MM.1S (cell line): ENCODE measurements at regions not wholly inside any gene's neighbourhood (a gene's known extent, or its start where the extent isn't known, plus 50 kb on each side); places are given as distances from the start of the nearest gene placed in this dataset.

Experiments used
- DNase-seq: peaks from one replicate; pipeline ENCODE4 v3.0.0-alpha.2; 2015
- H2AFZ ChIP-seq: fragments of 300-600 bp; sonication (generic); 2 replicates; pipeline ENCODE4 v1.6.0; 2016; ENCODE audit warnings: antibody characterized with exemption, low read length
- H3F3A ChIP-seq: fragments of 300-600 bp; sonication (generic); 2 replicates; pipeline ENCODE4 v1.6.1; 2016; ENCODE audit warnings: mild to moderate bottlenecking, antibody characterized with exemption, low read length, moderate library complexity, mixed read lengths; ENCODE audit not compliant: insufficient read depth
- H3K27ac ChIP-seq: fragments of 300-600 bp; sonication (generic); 2 replicates; pipeline ENCODE4 v1.5.1; 2016; ENCODE audit warnings: mild to moderate bottlenecking, low read length
- H3K27me3 ChIP-seq: fragments of 300-600 bp; sonication (generic); replicated peaks from 2 replicates; pipeline ENCODE4 v1.6.0; 2016; ENCODE audit warnings: low read length; ENCODE audit not compliant: insufficient read depth
- H3K36me3 ChIP-seq: fragments of 300-600 bp; sonication (generic); replicated peaks from 2 replicates; pipeline ENCODE4 v1.6.1; 2016; ENCODE audit warnings: mild to moderate bottlenecking, low read length, mixed read lengths; ENCODE audit not compliant: insufficient read depth
- H3K4me1 ChIP-seq: fragments of 300-600 bp; sonication (generic); 2 replicates; pipeline ENCODE4 v1.6.1; 2016; ENCODE audit warnings: low read length, mixed read lengths
- H3K4me2 ChIP-seq: fragments of 300-600 bp; sonication (generic); 2 replicates; pipeline ENCODE4 v1.6.0; 2016; ENCODE audit warnings: low read depth, low read length
- H3K4me3 ChIP-seq: fragments of 300-600 bp; sonication (generic); 2 replicates; pipeline ENCODE4 v1.5.1; 2016; ENCODE audit warnings: low read length, mixed read lengths
- H3K79me2 ChIP-seq: fragments of 300-600 bp; sonication (generic); 2 replicates; pipeline ENCODE4 v1.6.1; 2016; ENCODE audit warnings: mixed run types, low read length, mixed read lengths
- H3K9ac ChIP-seq: fragments of 300-600 bp; sonication (generic); 2 replicates; pipeline ENCODE4 v1.6.1; 2016; ENCODE audit warnings: low read length, mixed read lengths
- H3K9me2 ChIP-seq: fragments of 300-600 bp; sonication (generic); replicated peaks from 2 replicates; pipeline ENCODE4 v1.6.1; 2016; ENCODE audit warnings: mild to moderate bottlenecking, low read length, mixed read lengths; ENCODE audit not compliant: insufficient read depth
- H3K9me3 ChIP-seq: fragments of 300-600 bp; sonication (generic); replicated peaks from 2 replicates; pipeline ENCODE4 v1.6.1; 2016; ENCODE audit warnings: mild to moderate bottlenecking, low read length, mixed read lengths; ENCODE audit not compliant: insufficient read depth
- H4K20me1 ChIP-seq: fragments of 300-600 bp; sonication (generic); 2 replicates; pipeline ENCODE4 v1.6.1; 2016; ENCODE audit warnings: mild to moderate bottlenecking, low read length, moderate library complexity, mixed read lengths; ENCODE audit not compliant: insufficient read depth
- CTCF ChIP-seq: fragments of 300-600 bp; sonication (generic); IDR thresholded peaks from 2 replicates; pipeline ENCODE4 v1.5.1; 2016; ENCODE audit warnings: antibody characterized with exemption, low read length, mixed read lengths
- EZH2 ChIP-seq: fragments of 300-600 bp; sonication (generic); optimal IDR thresholded peaks from 2 replicates; pipeline ENCODE3; 2017; ENCODE audit warnings: low read depth, mild to moderate bottlenecking, antibody characterized with exemption, low read length, mixed read lengths
- EZH2phosphoT487 ChIP-seq: fragments of 300-600 bp; sonication (generic); IDR thresholded peaks from 2 replicates; pipeline ENCODE4 v1.6.1; 2018; ENCODE audit warnings: antibody characterized with exemption, low read length

- no peaks in the 10 kb centered on the region for H3K27me3 ChIP-seq
- no peaks in the 10 kb centered on the region for H4K20me1 ChIP-seq
- DNase-seq = no peak
- no peak overlapping the region for H3K4me2 ChIP-seq
- H3K36me3 ChIP-seq = no peaks in the 10 kb centered on the region
- no peak overlapping the region for H3K9ac ChIP-seq
- TF ChIP-seq EZH2phosphoT487 (no peak), EZH2 (no peak), CTCF (no peak)
- H3F3A ChIP-seq = no peaks in the 10 kb centered on the region
- no peak overlapping the region for H2AFZ ChIP-seq
- H3K79me2 ChIP-seq = no peaks in the 10 kb centered on the region
- H3K4me1 ChIP-seq = no peaks in the 10 kb centered on the region
- H3K4me3 ChIP-seq = no peak overlapping the region
- no peak overlapping the region for H3K27ac ChIP-seq
- no peaks in the 10 kb centered on the region for H3K9me3 ChIP-seq
- H3K9me2 ChIP-seq = no peaks in the 10 kb centered on the region
Measured at GRCh38 chr13:89034015-89034414, 1362.8 kb downstream of the SLITRK5 start.

- H2AFZ ChIP-seq = no peak overlapping the region
- DNase-seq = no peak
- no peaks in the 10 kb centered on the region for H3K27me3 ChIP-seq
Measured at GRCh38 chr13:89052699-89053098, 1381.5 kb downstream of the SLITRK5 start.

GRCh38 chr13:89053418-89053817, 1382.2 kb downstream of the SLITRK5 start:
- TF ChIP-seq CTCF (no peak), EZH2phosphoT487 (no peak), EZH2 (no peak)
- Histone ChIP-seq H3K79me2 (no peaks in the 10 kb centered on the region), H3F3A (no peaks in the 10 kb centered on the region), H3K4me3 (no peak overlapping the region), H3K4me1 (no peaks in the 10 kb centered on the region), H4K20me1 (no peaks in the 10 kb centered on the region), H3K27me3 (no peaks in the 10 kb centered on the region), H3K9me3 (no peaks in the 10 kb centered on the region), H3K4me2 (no peak overlapping the region), H2AFZ (no peak overlapping the region), H3K9me2 (no peaks in the 10 kb centered on the region), H3K9ac (no peak overlapping the region), H3K27ac (no peak overlapping the region), H3K36me3 (no peaks in the 10 kb centered on the region)
- DNase-seq = no peak

More at GRCh38 chr13:89052699-89053098, 1381.5 kb downstream of the SLITRK5 start:
- no peaks in the 10 kb centered on the region for H4K20me1 ChIP-seq
- no peak for TF ChIP-seq EZH2
- no peak for TF ChIP-seq CTCF
- TF ChIP-seq EZH2phosphoT487 = no peak
- no peaks in the 10 kb centered on the region for H3K36me3 ChIP-seq
- no peaks in the 10 kb centered on the region for H3K9me2 ChIP-seq
- H3K9me3 ChIP-seq = no peaks in the 10 kb centered on the region
- no peak overlapping the region for H3K27ac ChIP-seq
- H3F3A ChIP-seq = no peaks in the 10 kb centered on the region
- no peak overlapping the region for H3K4me3 ChIP-seq
- no peaks in the 10 kb centered on the region for H3K79me2 ChIP-seq
- H3K9ac ChIP-seq = no peak overlapping the region
- no peaks in the 10 kb centered on the region for H3K4me1 ChIP-seq
- H3K4me2 ChIP-seq = no peak overlapping the region
